HG02759 (cell line): ENCODE measurements at regions not wholly inside any gene's neighbourhood (a gene's known extent, or its start where the extent isn't known, plus 50 kb on each side); places are given as distances from the start of the nearest gene placed in this dataset.

Source experiments
- ATAC-seq: cut with Tn5 transposase; IDR thresholded peaks from one replicate; pipeline ENCODE4 v1.9.1; 2021; ENCODE audit warnings: mild to moderate bottlenecking, moderate library complexity; ENCODE audit not compliant: unreplicated experiment

- ATAC-seq: no peak
Measured at GRCh38 chr9:135332979-135333748, 146.4 kb upstream of the PPP1R26 start.

- no peak for ATAC-seq
Measured at GRCh38 chr9:135334953-135335460, 144.6 kb upstream of the PPP1R26 start.

- ATAC-seq: no peak
Measured at GRCh38 chr9:135335691-135336181, 143.8 kb upstream of the PPP1R26 start.

GRCh38 chr9:135336722-135337527 is 142.7 kb upstream of the PPP1R26 start:
- ATAC-seq: no peak

- no peak for ATAC-seq
Measured at GRCh38 chr9:135338546-135338945, 141.0 kb upstream of the PPP1R26 start.

- ATAC-seq: no peak
Measured at GRCh38 chr9:135339378-135339973, 140.1 kb upstream of the PPP1R26 start.

- no peak for ATAC-seq
Measured at GRCh38 chr9:135340143-135340655, 139.4 kb upstream of the PPP1R26 start.

GRCh38 chr9:135340726-135341475 is 138.7 kb upstream of the PPP1R26 start:
- ATAC-seq: no peak

GRCh38 chr9:135341612-135342169 is 137.9 kb upstream of the PPP1R26 start:
- ATAC-seq: no peak

GRCh38 chr9:135342206-135343130 is 137.1 kb upstream of the PPP1R26 start:
- no peak for ATAC-seq

GRCh38 chr9:135343136-135343535 is 136.4 kb upstream of the PPP1R26 start:
- ATAC-seq: no peak

GRCh38 chr9:135343837-135344522 is 135.6 kb upstream of the PPP1R26 start:
- ATAC-seq: no peak

GRCh38 chr9:135344523-135344901 is 135.1 kb upstream of the PPP1R26 start:
- no peak for ATAC-seq

GRCh38 chr9:135344915-135345500 is 134.6 kb upstream of the PPP1R26 start:
- no peak for ATAC-seq

- no peak for ATAC-seq
Measured at GRCh38 chr9:135345775-135346433, 133.7 kb upstream of the PPP1R26 start.

- no peak for ATAC-seq
Measured at GRCh38 chr9:135346438-135347050, 133.0 kb upstream of the PPP1R26 start.

- ATAC-seq: no peak
Measured at GRCh38 chr9:135347461-135347860, 132.1 kb upstream of the PPP1R26 start.
